Activated CD4-positive, alpha-beta memory T cell treated with anti-CD3 and anti-CD28 coated beads for 36 hours (primary cell): ENCODE measurements at regions not wholly inside any gene's neighbourhood (a gene's known extent, or its start where the extent isn't known, plus 50 kb on each side); places are given as distances from the start of the nearest gene placed in this dataset.
"Not testable (repeated sequence)": the region's sequence is repeated elsewhere in the genome, so short reads cannot be mapped to it uniquely, and the experiment has no call there.

Experiments used
- CTCF ChIA-PET: fragments of 350-600 bp; sonication (Branson Sonifier 250); formaldehyde crosslinking; loops from one replicate; lab custom pipeline; 2021; ENCODE audit warnings: antibody characterized with exemption, inconsistent platforms; lab: Charles Lee
- POLR2A ChIA-PET: fragments of 350-600 bp; sonication (Branson Sonifier 250); formaldehyde crosslinking; loops from one replicate; lab custom pipeline; 2021; ENCODE audit warnings: antibody characterized with exemption; lab: Charles Lee
- DNase-seq: peaks from one replicate; pipeline ENCODE4 v3.0.0-alpha.2; 2020
- H3K27ac Mint-ChIP-seq: one replicate; pipeline ENCODE4 v1.8.0; 2021; ENCODE audit warnings: mixed read lengths
- H3K27me3 Mint-ChIP-seq: one replicate; pipeline ENCODE4 v1.8.0; 2021; ENCODE audit warnings: mixed read lengths
- H3K36me3 Mint-ChIP-seq: one replicate; pipeline ENCODE4 v1.8.0; 2021; ENCODE audit warnings: mixed read lengths
- H3K4me1 Mint-ChIP-seq: one replicate; pipeline ENCODE4 v1.8.0; 2021; ENCODE audit warnings: low read depth, mixed read lengths
- H3K4me3 Mint-ChIP-seq: one replicate; pipeline ENCODE4 v1.8.0; 2021; ENCODE audit warnings: mild to moderate bottlenecking, mixed read lengths
- H3K9me3 Mint-ChIP-seq: one replicate; pipeline ENCODE4 v1.8.0; 2021; ENCODE audit warnings: mixed read lengths
- intact Hi-C: fragments of 100-400 bp; cut with micrococcal nuclease; formaldehyde crosslinking; loops from one replicate; pipeline ENCODE4 v1.15.1; 2023

GRCh38 chr21:9572782-9573181 lies 948.6 kb upstream of the TPTE start:
- H3K27me3 Mint-ChIP-seq, H3K27ac Mint-ChIP-seq, CTCF ChIA-PET, H3K4me1 Mint-ChIP-seq, POLR2A ChIA-PET, H3K9me3 Mint-ChIP-seq, DNase-seq, H3K4me3 Mint-ChIP-seq, H3K36me3 Mint-ChIP-seq, intact Hi-C loops: not testable (repeated sequence)

- H3K27me3 Mint-ChIP-seq, intact Hi-C loops, H3K9me3 Mint-ChIP-seq, POLR2A ChIA-PET, H3K27ac Mint-ChIP-seq, CTCF ChIA-PET, DNase-seq, H3K4me3 Mint-ChIP-seq, H3K36me3 Mint-ChIP-seq, H3K4me1 Mint-ChIP-seq: not testable (repeated sequence)
Measured at GRCh38 chr21:9573528-9573927, 947.9 kb upstream of the TPTE start.

- CTCF ChIA-PET: not testable (repeated sequence)
Measured at GRCh38 chr21:9579275-9579674, 942.1 kb upstream of the TPTE start.

GRCh38 chr21:9587941-9588340 lies 933.4 kb upstream of the TPTE start:
- POLR2A ChIA-PET, H3K9me3 Mint-ChIP-seq, H3K27ac Mint-ChIP-seq, DNase-seq, intact Hi-C loops, H3K4me1 Mint-ChIP-seq, H3K36me3 Mint-ChIP-seq, H3K27me3 Mint-ChIP-seq, H3K4me3 Mint-ChIP-seq, CTCF ChIA-PET: not testable (repeated sequence)

More at GRCh38 chr21:9579275-9579674, 942.1 kb upstream of the TPTE start:
- intact Hi-C loops, DNase-seq, H3K27me3 Mint-ChIP-seq, H3K36me3 Mint-ChIP-seq, H3K4me3 Mint-ChIP-seq, H3K27ac Mint-ChIP-seq, POLR2A ChIA-PET, H3K9me3 Mint-ChIP-seq, H3K4me1 Mint-ChIP-seq: not testable (repeated sequence)

- H3K4me3 Mint-ChIP-seq, H3K27me3 Mint-ChIP-seq, CTCF ChIA-PET, intact Hi-C loops, POLR2A ChIA-PET, H3K27ac Mint-ChIP-seq, DNase-seq, H3K36me3 Mint-ChIP-seq, H3K9me3 Mint-ChIP-seq, H3K4me1 Mint-ChIP-seq: not testable (repeated sequence)
Measured at GRCh38 chr21:9592591-9592990, 928.8 kb upstream of the TPTE start.

GRCh38 chr21:9593646-9594045 lies 927.7 kb upstream of the TPTE start:
- POLR2A ChIA-PET, H3K27me3 Mint-ChIP-seq, H3K27ac Mint-ChIP-seq, H3K4me3 Mint-ChIP-seq, H3K4me1 Mint-ChIP-seq, H3K36me3 Mint-ChIP-seq, intact Hi-C loops, CTCF ChIA-PET, DNase-seq, H3K9me3 Mint-ChIP-seq: not testable (repeated sequence)

GRCh38 chr21:9614011-9614410 lies 907.4 kb upstream of the TPTE start:
- H3K4me3 Mint-ChIP-seq, H3K27ac Mint-ChIP-seq, DNase-seq, H3K4me1 Mint-ChIP-seq, H3K9me3 Mint-ChIP-seq, H3K27me3 Mint-ChIP-seq, H3K36me3 Mint-ChIP-seq, CTCF ChIA-PET, intact Hi-C loops, POLR2A ChIA-PET: not testable (repeated sequence)

GRCh38 chr21:9621121-9621793 lies 900.1 kb upstream of the TPTE start:
- CTCF ChIA-PET, H3K27me3 Mint-ChIP-seq, intact Hi-C loops, H3K4me1 Mint-ChIP-seq, DNase-seq, H3K36me3 Mint-ChIP-seq, POLR2A ChIA-PET, H3K27ac Mint-ChIP-seq, H3K4me3 Mint-ChIP-seq, H3K9me3 Mint-ChIP-seq: not testable (repeated sequence)

GRCh38 chr21:9628051-9628450 lies 893.3 kb upstream of the TPTE start:
- H3K4me1 Mint-ChIP-seq, H3K9me3 Mint-ChIP-seq, H3K4me3 Mint-ChIP-seq, H3K27ac Mint-ChIP-seq, H3K36me3 Mint-ChIP-seq, DNase-seq, intact Hi-C loops, CTCF ChIA-PET, H3K27me3 Mint-ChIP-seq, POLR2A ChIA-PET: not testable (repeated sequence)

- POLR2A ChIA-PET, H3K36me3 Mint-ChIP-seq, CTCF ChIA-PET, H3K4me1 Mint-ChIP-seq, DNase-seq, H3K27ac Mint-ChIP-seq, H3K4me3 Mint-ChIP-seq, H3K27me3 Mint-ChIP-seq, intact Hi-C loops: not testable (repeated sequence)
- peaks cover 15% of the 10 kb centered on the region for H3K9me3 Mint-ChIP-seq
Measured at GRCh38 chr21:9647409-9647808, 874.0 kb upstream of the TPTE start.

- POLR2A ChIA-PET, CTCF ChIA-PET, H3K27me3 Mint-ChIP-seq, H3K27ac Mint-ChIP-seq, H3K4me3 Mint-ChIP-seq, H3K36me3 Mint-ChIP-seq, DNase-seq, H3K4me1 Mint-ChIP-seq, intact Hi-C loops: not testable (repeated sequence)
- peaks cover 17% of the 10 kb centered on the region for H3K9me3 Mint-ChIP-seq
Measured at GRCh38 chr21:9648331-9648730, 873.1 kb upstream of the TPTE start.

GRCh38 chr21:9648947-9649720 lies 872.2 kb upstream of the TPTE start:
- POLR2A ChIA-PET, H3K27me3 Mint-ChIP-seq, CTCF ChIA-PET, H3K36me3 Mint-ChIP-seq, H3K4me3 Mint-ChIP-seq, H3K4me1 Mint-ChIP-seq, DNase-seq, intact Hi-C loops, H3K27ac Mint-ChIP-seq: not testable (repeated sequence)
- peaks cover 17% of the 10 kb centered on the region for H3K9me3 Mint-ChIP-seq

GRCh38 chr21:9652819-9653218 lies 868.6 kb upstream of the TPTE start:
- H3K36me3 Mint-ChIP-seq, POLR2A ChIA-PET, H3K4me3 Mint-ChIP-seq, H3K27ac Mint-ChIP-seq, DNase-seq, H3K27me3 Mint-ChIP-seq, CTCF ChIA-PET, intact Hi-C loops, H3K4me1 Mint-ChIP-seq: not testable (repeated sequence)
- H3K9me3 Mint-ChIP-seq: peaks cover 22% of the 10 kb centered on the region
